ENCODE measurements at regions not wholly inside any gene's neighbourhood (a gene's known extent, or its start where the extent isn't known, plus 50 kb on each side); places are given as distances from the start of the nearest gene placed in this dataset.

DNA sequence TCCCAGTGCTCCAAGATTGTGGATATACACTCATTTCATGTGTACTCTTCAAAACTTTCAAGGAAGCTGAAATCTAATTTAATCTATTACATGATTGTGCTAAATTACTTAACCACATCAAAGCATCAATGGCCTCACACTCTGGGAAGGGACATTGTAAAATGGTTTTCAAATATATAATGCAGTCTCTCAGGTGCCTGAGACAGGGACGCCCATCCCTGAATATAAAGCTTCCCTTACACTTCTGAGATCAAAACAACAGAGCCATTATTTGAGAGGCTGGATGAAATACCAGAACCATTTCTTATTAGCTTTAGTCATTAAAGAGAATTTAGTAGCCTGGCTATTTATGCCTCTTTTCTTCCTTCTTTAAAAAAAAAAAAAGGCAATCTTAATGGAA lies 259.2 kb upstream of the NFIA start:
- Histone ChIP-seq H3K4me3 (no peak overlapping the region), H3K36me3 (no peaks in the 10 kb centered on the region), H3K27ac (no peak overlapping the region), H3K4me1 (no peaks in the 10 kb centered on the region), H3K9me3 (no peaks in the 10 kb centered on the region), H3K27me3 (no peaks in the 10 kb centered on the region)
- ATAC-seq (no peak), DNase-seq (no peak)
- TF ChIP-seq CTCF (IDR thresholded peaks at IDR 0.05) = no peak
- intact Hi-C loops (cut with DNase I) = no loop called here

DNA sequence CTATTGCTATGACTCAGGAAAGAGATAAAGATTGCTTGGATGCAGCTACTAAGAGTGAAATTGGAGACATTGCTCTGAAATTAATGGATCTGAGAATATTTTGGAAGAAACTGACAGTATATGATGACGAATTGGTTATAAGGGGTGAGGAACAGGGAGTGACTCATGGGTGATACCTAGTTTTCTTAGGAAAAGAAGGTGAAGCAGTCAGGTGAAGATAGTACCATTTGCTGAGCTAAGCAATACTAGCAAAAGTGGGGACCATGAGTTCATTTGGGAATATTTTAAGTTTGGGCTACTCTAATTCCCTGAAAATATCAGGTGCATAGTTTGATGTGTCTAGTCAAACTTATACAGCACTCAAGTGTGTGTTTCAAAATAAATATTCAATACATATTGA lies 260.1 kb upstream of the NFIA start:
- DNase-seq = no peak
- no peaks in the 10 kb centered on the region for H3K36me3 ChIP-seq
- no peaks in the 10 kb centered on the region for H3K27me3 ChIP-seq
- TF ChIP-seq CTCF (IDR thresholded peaks at IDR 0.05) = no peak
- intact Hi-C loops (cut with DNase I) = no loop called here
- H3K27ac ChIP-seq = no peak overlapping the region
- no peak overlapping the region for H3K4me3 ChIP-seq
- no peak for ATAC-seq
- H3K4me1 ChIP-seq = no peaks in the 10 kb centered on the region
- no peaks in the 10 kb centered on the region for H3K9me3 ChIP-seq

- no peaks in the 10 kb centered on the region for H3K9me3 ChIP-seq
- no peak overlapping the region for H3K4me3 ChIP-seq
- H3K4me1 ChIP-seq = no peaks in the 10 kb centered on the region
- H3K27ac ChIP-seq = no peak overlapping the region
- intact Hi-C loops (cut with DNase I) = no loop called here
- no peaks in the 10 kb centered on the region for H3K27me3 ChIP-seq
- H3K36me3 ChIP-seq = no peaks in the 10 kb centered on the region
- TF ChIP-seq CTCF (IDR thresholded peaks at IDR 0.05) = no peak
- ATAC-seq (no peak), DNase-seq (no peak)
Observed at GRCh38 chr1:60821156-60821555, 261.2 kb upstream of the NFIA start.

DNA sequence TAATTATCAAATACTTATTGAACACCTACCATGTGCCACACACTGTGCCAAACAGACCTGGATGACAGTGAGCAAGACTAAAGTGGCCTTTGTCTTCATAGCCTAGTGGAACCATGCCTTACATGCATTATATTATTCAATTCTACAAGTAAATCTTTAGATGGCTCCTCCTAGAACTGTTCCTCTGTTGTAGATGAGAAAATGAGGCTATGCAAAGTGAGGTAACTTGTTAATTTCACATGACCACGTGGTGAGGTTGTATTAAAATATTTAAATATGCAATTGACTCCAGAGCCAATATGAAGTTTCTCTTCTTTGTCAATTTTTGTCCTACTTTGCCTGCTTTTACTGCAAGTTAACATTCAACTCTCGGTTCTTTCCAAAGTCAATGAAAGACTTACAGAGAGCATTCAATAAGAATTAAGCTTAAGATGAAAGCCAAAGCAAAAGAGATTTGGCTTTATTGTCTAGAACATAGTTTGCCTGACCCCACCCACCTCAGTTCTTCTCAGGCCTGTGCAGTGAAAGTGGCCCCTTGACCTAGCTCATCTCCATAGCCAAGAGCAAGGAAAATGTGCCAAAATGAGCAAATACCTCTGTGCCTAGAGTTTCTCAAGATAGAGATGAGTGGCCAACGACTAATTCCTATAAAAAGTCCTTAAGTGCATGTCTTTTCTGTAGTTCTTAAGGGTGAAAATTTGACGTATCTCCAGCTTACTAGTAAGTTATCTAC lies 263.2 kb upstream of the NFIA start:
- no peak for DNase-seq
- no peak for TF ChIP-seq CTCF (IDR thresholded peaks at IDR 0.05)
- H3K9me3 ChIP-seq = no peaks in the 10 kb centered on the region
- H3K4me1 ChIP-seq = no peaks in the 10 kb centered on the region
- H3K27me3 ChIP-seq = no peaks in the 10 kb centered on the region
- H3K36me3 ChIP-seq = no peaks in the 10 kb centered on the region
- intact Hi-C loops (cut with DNase I) = no loop called here
- no peak overlapping the region for H3K27ac ChIP-seq
- ATAC-seq = no peak
- H3K4me3 ChIP-seq = no peak overlapping the region

- no peak overlapping the region for H3K27ac ChIP-seq
- H3K27me3 ChIP-seq = no peaks in the 10 kb centered on the region
- no peaks in the 10 kb centered on the region for H3K4me1 ChIP-seq
- intact Hi-C loops (cut with DNase I) = no loop called here
- TF ChIP-seq CTCF (IDR thresholded peaks at IDR 0.05) = no peak
- H3K36me3 ChIP-seq = no peaks in the 10 kb centered on the region
- ATAC-seq = no peak
- no peaks in the 10 kb centered on the region for H3K9me3 ChIP-seq
- no peak overlapping the region for H3K4me3 ChIP-seq
- no peak for DNase-seq
Observed at GRCh38 chr1:60813071-60813470, 269.3 kb upstream of the NFIA start.

All from left lung (tissue), 4 donors.